ENCODE measurements at regions not wholly inside any gene's neighbourhood (a gene's known extent, or its start where the extent isn't known, plus 50 kb on each side); places are given as distances from the start of the nearest gene placed in this dataset.

- no peak for ATAC-seq
- TF ChIP-seq ZNF8 (CRISPR knock-in tag; IDR thresholded peaks at IDR 0.05) (no peak), OSR1 (CRISPR knock-in tag; IDR thresholded peaks at IDR 0.05) (no peak), ZNF70 (CRISPR knock-in tag; IDR thresholded peaks at IDR 0.05) (no peak), GLIS3 (CRISPR knock-in tag; IDR thresholded peaks at IDR 0.05) (no peak), ISL1 (CRISPR knock-in tag; IDR thresholded peaks at IDR 0.05) (no peak), BACH2 (CRISPR knock-in tag; IDR thresholded peaks at IDR 0.05; ENCODE audit: borderline replicate concordance) (no peak), ESRRG (CRISPR knock-in tag; IDR thresholded peaks at IDR 0.05) (no peak), PPARA (CRISPR knock-in tag; IDR thresholded peaks at IDR 0.05; ENCODE audit: borderline replicate concordance) (no peak), RARB (CRISPR knock-in tag; IDR thresholded peaks at IDR 0.05) (no peak)
- TF ChIP-seq, protein P1, sequence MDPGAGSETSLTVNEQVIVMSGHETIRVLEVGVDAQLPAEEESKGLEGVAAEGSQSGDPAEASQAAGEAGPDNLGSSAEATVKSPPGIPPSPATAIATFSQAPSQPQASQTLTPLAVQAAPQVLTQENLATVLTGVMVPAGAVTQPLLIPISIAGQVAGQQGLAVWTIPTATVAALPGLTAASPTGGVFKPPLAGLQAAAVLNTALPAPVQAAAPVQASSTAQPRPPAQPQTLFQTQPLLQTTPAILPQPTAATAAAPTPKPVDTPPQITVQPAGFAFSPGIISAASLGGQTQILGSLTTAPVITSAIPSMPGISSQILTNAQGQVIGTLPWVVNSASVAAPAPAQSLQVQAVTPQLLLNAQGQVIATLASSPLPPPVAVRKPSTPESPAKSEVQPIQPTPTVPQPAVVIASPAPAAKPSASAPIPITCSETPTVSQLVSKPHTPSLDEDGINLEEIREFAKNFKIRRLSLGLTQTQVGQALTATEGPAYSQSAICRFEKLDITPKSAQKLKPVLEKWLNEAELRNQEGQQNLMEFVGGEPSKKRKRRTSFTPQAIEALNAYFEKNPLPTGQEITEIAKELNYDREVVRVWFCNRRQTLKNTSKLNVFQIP (CRISPR knock-in tag; IDR thresholded peaks at IDR 0.05; ENCODE audit: borderline replicate concordance, low read depth): no peak
- TF ChIP-seq, protein P2, sequence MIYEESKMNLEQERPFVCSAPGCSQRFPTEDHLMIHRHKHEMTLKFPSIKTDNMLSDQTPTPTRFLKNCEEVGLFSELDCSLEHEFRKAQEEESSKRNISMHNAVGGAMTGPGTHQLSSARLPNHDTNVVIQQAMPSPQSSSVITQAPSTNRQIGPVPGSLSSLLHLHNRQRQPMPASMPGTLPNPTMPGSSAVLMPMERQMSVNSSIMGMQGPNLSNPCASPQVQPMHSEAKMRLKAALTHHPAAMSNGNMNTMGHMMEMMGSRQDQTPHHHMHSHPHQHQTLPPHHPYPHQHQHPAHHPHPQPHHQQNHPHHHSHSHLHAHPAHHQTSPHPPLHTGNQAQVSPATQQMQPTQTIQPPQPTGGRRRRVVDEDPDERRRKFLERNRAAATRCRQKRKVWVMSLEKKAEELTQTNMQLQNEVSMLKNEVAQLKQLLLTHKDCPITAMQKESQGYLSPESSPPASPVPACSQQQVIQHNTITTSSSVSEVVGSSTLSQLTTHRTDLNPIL (CRISPR knock-in tag; IDR thresholded peaks at IDR 0.05; ENCODE audit: low read depth): no peak
These were observed 262.9 kb upstream of the B3GAT1 start for GRCh38 chr11:134674974-134675373.

DNA sequence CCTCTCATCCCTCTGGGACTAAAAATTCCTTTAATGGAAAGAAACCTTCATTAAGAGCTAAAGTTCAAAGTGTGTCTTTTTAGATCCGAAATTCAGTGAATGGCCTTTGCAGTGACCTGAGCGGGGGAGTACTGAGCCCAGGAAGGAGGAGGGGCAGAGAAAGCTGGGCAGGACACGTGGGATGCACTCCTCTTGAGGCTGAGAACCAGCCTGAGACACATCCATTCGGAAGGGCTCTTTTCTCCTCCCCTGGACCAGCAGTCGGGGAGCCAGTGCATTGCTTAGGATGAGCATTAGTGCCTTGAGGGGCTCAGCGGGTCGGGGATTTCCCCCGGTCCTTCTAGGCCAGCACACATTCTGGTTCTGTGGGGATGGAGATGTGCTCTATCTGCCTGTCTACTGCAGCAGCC lies 258.9 kb upstream of the B3GAT1 start:
- no peak for ATAC-seq
- TF ChIP-seq SNAI2 (CRISPR knock-in tag; IDR thresholded peaks at IDR 0.05) (no peak), ISL1 (CRISPR knock-in tag; IDR thresholded peaks at IDR 0.05) (no peak), TOX (CRISPR knock-in tag; IDR thresholded peaks at IDR 0.05; ENCODE audit: borderline replicate concordance) (no peak), ZNF8 (CRISPR knock-in tag; IDR thresholded peaks at IDR 0.05) (no peak), ARNTL (CRISPR knock-in tag; IDR thresholded peaks at IDR 0.05; ENCODE audit: borderline replicate concordance, low read depth) (no peak), ZNF70 (CRISPR knock-in tag; IDR thresholded peaks at IDR 0.05) (no peak), ZC3H10 (CRISPR knock-in tag; IDR thresholded peaks at IDR 0.05) (no peak), TCF4 (CRISPR knock-in tag; IDR thresholded peaks at IDR 0.05; ENCODE audit: borderline replicate concordance) (no peak), PATZ1 (CRISPR knock-in tag; IDR thresholded peaks at IDR 0.05; ENCODE audit: borderline replicate concordance) (no peak), GLIS3 (CRISPR knock-in tag; IDR thresholded peaks at IDR 0.05) (no peak), RARB (CRISPR knock-in tag; IDR thresholded peaks at IDR 0.05) (no peak), OSR1 (CRISPR knock-in tag; IDR thresholded peaks at IDR 0.05) (no peak)

- no peak for ATAC-seq
- TF ChIP-seq ZFP30 (CRISPR knock-in tag; IDR thresholded peaks at IDR 0.05) (no peak), ZNF70 (CRISPR knock-in tag; IDR thresholded peaks at IDR 0.05) (no peak), ZC3H10 (CRISPR knock-in tag; IDR thresholded peaks at IDR 0.05) (no peak), ARNTL (CRISPR knock-in tag; IDR thresholded peaks at IDR 0.05; ENCODE audit: borderline replicate concordance, low read depth) (no peak), PATZ1 (CRISPR knock-in tag; IDR thresholded peaks at IDR 0.05; ENCODE audit: borderline replicate concordance) (no peak)
- TF ChIP-seq, protein P1 (CRISPR knock-in tag; IDR thresholded peaks at IDR 0.05; ENCODE audit: borderline replicate concordance, low read depth): no peak
These were observed 258.3 kb upstream of the B3GAT1 start for GRCh38 chr11:134670247-134670782.

DNA sequence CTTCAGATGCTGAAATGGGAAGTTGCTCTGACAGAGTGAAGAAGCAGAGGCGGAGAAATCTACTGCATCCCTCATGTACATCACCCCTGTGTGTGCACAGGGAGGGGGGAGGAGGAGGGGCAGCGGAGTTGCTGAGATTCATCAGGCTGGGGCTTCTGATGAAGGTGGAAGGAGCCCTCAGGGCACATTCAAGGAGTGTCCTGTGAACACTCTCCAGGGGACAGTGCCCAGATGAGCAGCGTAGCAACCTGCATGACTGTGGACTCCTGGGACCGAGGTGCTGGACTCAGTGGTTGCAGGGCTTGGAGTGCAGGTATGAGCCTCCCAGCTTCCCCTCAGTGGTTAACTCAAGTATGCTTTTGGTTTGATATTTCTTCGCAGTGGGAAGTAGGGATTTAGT lies 257.8 kb upstream of the B3GAT1 start:
- ATAC-seq: no peak
- TF ChIP-seq ARNTL (CRISPR knock-in tag; IDR thresholded peaks at IDR 0.05; ENCODE audit: borderline replicate concordance, low read depth): no peak
- no peak for TF ChIP-seq SNAI2 (CRISPR knock-in tag; IDR thresholded peaks at IDR 0.05)
- no peak for TF ChIP-seq ZFP30 (CRISPR knock-in tag; IDR thresholded peaks at IDR 0.05)
- TF ChIP-seq ISL1 (CRISPR knock-in tag; IDR thresholded peaks at IDR 0.05): no peak
- TF ChIP-seq ZNF565 (CRISPR knock-in tag; conservative IDR thresholded peaks at IDR 0.05; ENCODE audit: low read depth): no peak
